ENCODE measurements at regions not wholly inside any gene's neighbourhood (a gene's known extent, or its start where the extent isn't known, plus 50 kb on each side); places are given as distances from the start of the nearest gene placed in this dataset.

DNA sequence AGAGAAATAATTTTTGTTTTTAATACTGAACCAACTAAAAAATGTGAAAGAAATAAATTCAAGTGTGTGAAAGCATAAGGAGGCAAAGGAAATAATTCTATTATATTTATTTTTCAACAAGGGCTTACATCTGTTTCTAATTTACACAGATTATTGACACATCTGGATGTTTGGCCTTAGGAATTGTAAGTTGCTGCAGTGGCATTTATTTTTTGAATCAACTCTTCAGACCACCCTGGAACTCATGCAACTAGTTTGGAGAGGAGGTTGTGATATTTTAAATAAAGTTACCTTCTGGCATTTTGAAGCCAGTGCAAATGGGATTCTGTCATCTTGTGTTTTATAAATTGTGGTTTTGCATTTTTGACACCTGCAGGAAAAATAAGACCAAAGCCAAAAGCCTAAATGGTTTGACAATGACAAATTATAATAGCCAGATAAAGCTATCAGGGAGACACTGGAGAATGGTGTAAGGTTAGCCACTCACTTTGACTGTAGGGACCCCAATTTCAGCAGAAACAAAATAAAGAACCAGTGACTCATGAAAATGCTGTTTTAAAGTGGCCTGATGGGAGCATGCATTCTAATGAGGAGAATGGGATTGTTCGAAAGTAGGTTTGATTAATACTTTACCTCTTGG, 192.9 kb downstream of the KLF5 start:
- TF ChIP-seq, protein P1, sequence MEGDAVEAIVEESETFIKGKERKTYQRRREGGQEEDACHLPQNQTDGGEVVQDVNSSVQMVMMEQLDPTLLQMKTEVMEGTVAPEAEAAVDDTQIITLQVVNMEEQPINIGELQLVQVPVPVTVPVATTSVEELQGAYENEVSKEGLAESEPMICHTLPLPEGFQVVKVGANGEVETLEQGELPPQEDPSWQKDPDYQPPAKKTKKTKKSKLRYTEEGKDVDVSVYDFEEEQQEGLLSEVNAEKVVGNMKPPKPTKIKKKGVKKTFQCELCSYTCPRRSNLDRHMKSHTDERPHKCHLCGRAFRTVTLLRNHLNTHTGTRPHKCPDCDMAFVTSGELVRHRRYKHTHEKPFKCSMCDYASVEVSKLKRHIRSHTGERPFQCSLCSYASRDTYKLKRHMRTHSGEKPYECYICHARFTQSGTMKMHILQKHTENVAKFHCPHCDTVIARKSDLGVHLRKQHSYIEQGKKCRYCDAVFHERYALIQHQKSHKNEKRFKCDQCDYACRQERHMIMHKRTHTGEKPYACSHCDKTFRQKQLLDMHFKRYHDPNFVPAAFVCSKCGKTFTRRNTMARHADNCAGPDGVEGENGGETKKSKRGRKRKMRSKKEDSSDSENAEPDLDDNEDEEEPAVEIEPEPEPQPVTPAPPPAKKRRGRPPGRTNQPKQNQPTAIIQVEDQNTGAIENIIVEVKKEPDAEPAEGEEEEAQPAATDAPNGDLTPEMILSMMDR (IDR thresholded peaks at IDR 0.05): no peak
- TF ChIP-seq POLR2A (IDR thresholded peaks at IDR 0.05): no peak

All from body of pancreas (tissue), 4 donors.